CD4-positive, alpha-beta memory T cell (primary cell): ENCODE measurements at regions not wholly inside any gene's neighbourhood (a gene's known extent, or its start where the extent isn't known, plus 50 kb on each side); places are given as distances from the start of the nearest gene placed in this dataset.

ENCODE experiments used
- CTCF ChIA-PET: fragments of 350-600 bp; sonication (Branson Sonifier 250); formaldehyde crosslinking; loops from one replicate; lab custom pipeline; 2021; ENCODE audit warnings: inconsistent platforms; ENCODE audit not compliant: partially characterized antibody; lab: Charles Lee
- POLR2A ChIA-PET: fragments of 350-600 bp; sonication (Branson Sonifier 250); formaldehyde crosslinking; loops from one replicate; lab custom pipeline; 2021; ENCODE audit not compliant: partially characterized antibody; lab: Charles Lee
- DNase-seq, 5 donors: peaks; one replicate each; pipeline versions ENCODE4 v3.0.0 to v3.0.0-alpha.2; 2020 to 2022; ENCODE audit warnings: mixed read lengths in 1 of 5
- H3K27ac ChIP-seq: one replicate; pipeline ENCODE4 v1.7.0; 2013; ENCODE audit warnings: low read depth, low read length
- H3K27me3 ChIP-seq: 2 replicates; pipeline ENCODE4 v1.7.0; 2013; ENCODE audit warnings: mild to moderate bottlenecking, low read length, moderate library complexity; ENCODE audit not compliant: insufficient read depth
- H3K36me3 ChIP-seq: 2 replicates; pipeline ENCODE4 v1.7.0; 2013; ENCODE audit warnings: mild to moderate bottlenecking, low read length, moderate library complexity; ENCODE audit not compliant: insufficient read depth
- H3K4me1 ChIP-seq: 2 replicates; pipeline ENCODE4 v1.7.0; 2013; ENCODE audit warnings: mild to moderate bottlenecking, low read length, moderate library complexity; ENCODE audit not compliant: insufficient read depth
- H3K4me3 ChIP-seq, 2 donors: one replicate each; pipeline ENCODE4 v1.7.0; 2013; ENCODE audit warnings: low read length in 2 of 2, mild to moderate bottlenecking in 1 of 2
- H3K9me3 ChIP-seq, 2 donors: one replicate each; pipeline ENCODE4 v1.7.0; 2013; ENCODE audit warnings: low read length in 2 of 2, control low read depth in 1 of 2; ENCODE audit not compliant: control insufficient read depth in 1 of 2
- H3K27ac Mint-ChIP-seq, 7 donors: one replicate each; pipeline ENCODE4 v1.8.0; 2020 to 2021; ENCODE audit warnings: mixed read lengths in 7 of 7, mild to moderate bottlenecking in 6 of 7, inconsistent platforms in 3 of 7, moderate library complexity in 3 of 7
- H3K27me3 Mint-ChIP-seq, 2 donors: one replicate each; pipeline ENCODE4 v1.8.0; 2020 to 2021; ENCODE audit warnings: mixed read lengths in 2 of 2
- H3K36me3 Mint-ChIP-seq, 2 donors: one replicate each; pipeline ENCODE4 v1.8.0; 2020 to 2021; ENCODE audit warnings: mixed read lengths in 2 of 2, inconsistent platforms in 1 of 2, mild to moderate bottlenecking in 1 of 2
- H3K4me1 Mint-ChIP-seq, 4 donors: one replicate each; pipeline ENCODE4 v1.8.0; 2020 to 2021; ENCODE audit warnings: mixed read lengths in 4 of 4, mild to moderate bottlenecking in 1 of 4
- H3K4me3 Mint-ChIP-seq, 8 donors: one replicate each; pipeline ENCODE4 v1.8.0; 2020 to 2021; ENCODE audit warnings: mixed read lengths in 8 of 8, mild to moderate bottlenecking in 7 of 8, moderate library complexity in 6 of 8, inconsistent platforms in 3 of 8
- H3K9me3 Mint-ChIP-seq, 8 donors: one replicate each; pipeline ENCODE4 v1.8.0; 2020 to 2021; ENCODE audit warnings: mixed read lengths in 8 of 8, mild to moderate bottlenecking in 5 of 8, inconsistent platforms in 3 of 8, moderate library complexity in 1 of 8
- intact Hi-C: fragments of 100-400 bp; cut with micrococcal nuclease; formaldehyde crosslinking; loops from one replicate; pipeline ENCODE4 v1.15.1; 2023

- no peaks in the 10 kb centered on the region for H3K36me3 Mint-ChIP-seq
- H3K27ac ChIP-seq, result no peak overlapping the region
- intact Hi-C loops, result loop anchor here (5.0 kb wide), 1 partner anchor 577 kb away; no protein-coding TSS in a partner anchor
- POLR2A ChIA-PET, result interaction anchor here (1.1 kb wide), 1 partner anchor 237 kb away, joined by 3 read pairs; no protein-coding TSS in a partner anchor
- no peaks in the 10 kb centered on the region for H3K36me3 ChIP-seq
- H3K4me3 Mint-ChIP-seq, result no peak overlapping the region
- H3K9me3 Mint-ChIP-seq, result peaks cover 0 to 1% (median 0%) of the 10 kb centered on the region in 8 donors
- H3K27ac Mint-ChIP-seq, result peak overlapping the region in 1 of 7 donors; percentile 19
- H3K4me1 ChIP-seq, result peaks cover 19% of the 10 kb centered on the region
- H3K9me3 ChIP-seq, result no peaks in the 10 kb centered on the region
- H3K4me3 ChIP-seq, result no peak overlapping the region
- no peaks in the 10 kb centered on the region for H3K27me3 Mint-ChIP-seq
- CTCF ChIA-PET, result no interaction called here
- H3K27me3 ChIP-seq, result no peaks in the 10 kb centered on the region
- DNase-seq, result no peak
- H3K4me1 Mint-ChIP-seq, result peaks cover 19 to 36% (median 27%) of the 10 kb centered on the region in 4 donors
Observed at GRCh38 chr2:7674606-7675005, 757.4 kb downstream of the RNF144A start.

- Mint-ChIP-seq H3K4me1 (peaks cover 12 to 19% (median 16%) of the 10 kb centered on the region in 4 donors), H3K9me3 (peaks cover 0 to 1% (median 0%) of the 10 kb centered on the region in 8 donors), H3K4me3 (peak overlapping the region in 1 of 8 donors; percentile 9), H3K27me3 (no peaks in the 10 kb centered on the region), H3K36me3 (no peaks in the 10 kb centered on the region), H3K27ac (no peak overlapping the region)
- CTCF ChIA-PET, result interaction anchor here (0.7 kb wide), 1 partner anchor 30 kb away, joined by 3 read pairs; no protein-coding TSS in a partner anchor
- H3K27ac ChIP-seq, result no peak overlapping the region
- H3K4me1 ChIP-seq, result peaks cover 18% of the 10 kb centered on the region
- DNase-seq, result no peak
- POLR2A ChIA-PET, result no interaction called here
- intact Hi-C loops, result no loop called here
- H3K9me3 ChIP-seq, result no peaks in the 10 kb centered on the region
- H3K36me3 ChIP-seq, result no peaks in the 10 kb centered on the region
- no peaks in the 10 kb centered on the region for H3K27me3 ChIP-seq
- H3K4me3 ChIP-seq, result no peak overlapping the region
Observed at GRCh38 chr2:7676714-7677113, 759.5 kb downstream of the RNF144A start.

DNA sequence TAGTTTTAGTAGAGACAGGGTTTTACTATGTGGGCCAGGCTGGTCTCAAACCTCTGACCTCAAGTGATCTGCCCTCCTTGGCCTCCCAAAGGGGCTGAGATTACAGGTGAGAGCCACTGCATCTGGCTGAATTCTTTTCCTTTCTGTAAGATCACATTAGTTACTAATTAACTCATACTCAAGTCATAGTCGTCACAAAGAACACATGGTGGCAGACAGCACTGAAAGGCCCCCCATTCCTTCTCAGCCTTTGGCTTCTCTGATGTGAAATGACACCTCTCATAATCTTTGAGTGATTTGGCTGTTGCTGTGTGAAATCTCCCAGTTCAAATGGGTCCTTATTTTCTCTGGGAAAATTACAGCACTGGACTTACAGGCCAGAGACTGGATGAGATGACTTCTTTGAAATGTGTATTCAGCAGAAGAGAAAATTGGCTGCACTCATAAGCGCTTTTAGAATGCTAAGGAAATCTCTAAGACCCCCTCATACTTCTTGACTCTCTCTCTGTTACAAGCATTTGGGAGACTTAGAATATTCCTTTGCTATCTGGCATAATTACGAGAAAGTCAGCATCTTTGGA, 764.8 kb downstream of the RNF144A start:
- Histone ChIP-seq H3K36me3 (no peaks in the 10 kb centered on the region), H3K27me3 (no peaks in the 10 kb centered on the region), H3K27ac (no peak overlapping the region), H3K4me1 (no peaks in the 10 kb centered on the region), H3K9me3 (no peaks in the 10 kb centered on the region), H3K4me3 (no peak overlapping the region)
- Mint-ChIP-seq H3K27me3 (no peaks in the 10 kb centered on the region), H3K36me3 (no peaks in the 10 kb centered on the region), H3K4me1 (peaks cover 0 to 3% (median 0%) of the 10 kb centered on the region in 4 donors), H3K4me3 (no peak overlapping the region), H3K27ac (no peak overlapping the region), H3K9me3 (no peaks in the 10 kb centered on the region)
- DNase-seq, result no peak
- CTCF ChIA-PET, result no interaction called here
- intact Hi-C loops, result no loop called here
- POLR2A ChIA-PET, result no interaction called here

DNA sequence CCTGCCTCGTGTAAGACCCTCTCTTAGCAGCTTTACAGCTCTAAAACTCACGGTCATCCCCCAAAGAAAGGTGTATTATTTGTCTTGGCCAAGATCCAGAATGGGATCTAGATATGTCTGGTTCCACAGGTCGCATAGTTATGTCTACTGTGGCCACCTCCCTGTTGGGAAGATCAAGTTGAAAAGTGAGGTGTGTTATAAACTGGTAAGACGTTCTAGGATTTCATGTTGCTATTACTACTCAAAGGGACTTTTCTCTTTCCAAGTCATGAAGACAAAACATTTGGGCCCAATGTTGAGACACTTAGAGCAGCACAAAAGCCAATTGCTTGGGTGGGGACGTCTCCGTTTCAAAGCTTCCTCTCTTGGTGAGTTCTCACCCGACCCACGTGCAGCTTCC, 766.0 kb downstream of the RNF144A start:
- H3K4me1 ChIP-seq, result no peaks in the 10 kb centered on the region
- ChIA-PET CTCF (no interaction called here), POLR2A (no interaction called here)
- Mint-ChIP-seq H3K4me3 (no peak overlapping the region), H3K36me3 (no peaks in the 10 kb centered on the region), H3K27me3 (no peaks in the 10 kb centered on the region), H3K27ac (no peak overlapping the region), H3K9me3 (no peaks in the 10 kb centered on the region), H3K4me1 (peaks cover 0 to 3% (median 0%) of the 10 kb centered on the region in 4 donors)
- no peaks in the 10 kb centered on the region for H3K9me3 ChIP-seq
- no peak overlapping the region for H3K4me3 ChIP-seq
- intact Hi-C loops, result no loop called here
- no peak overlapping the region for H3K27ac ChIP-seq
- DNase-seq, result no peak
- no peaks in the 10 kb centered on the region for H3K27me3 ChIP-seq
- no peaks in the 10 kb centered on the region for H3K36me3 ChIP-seq

GRCh38 chr2:7683708-7684107, 766.5 kb downstream of the RNF144A start:
- ChIA-PET CTCF (no interaction called here), POLR2A (no interaction called here)
- Mint-ChIP-seq H3K4me3 (no peak overlapping the region), H3K27me3 (no peaks in the 10 kb centered on the region), H3K27ac (no peak overlapping the region), H3K9me3 (no peaks in the 10 kb centered on the region), H3K36me3 (no peaks in the 10 kb centered on the region), H3K4me1 (peaks cover 0 to 3% (median 0%) of the 10 kb centered on the region in 4 donors)
- no peaks in the 10 kb centered on the region for H3K27me3 ChIP-seq
- H3K27ac ChIP-seq, result no peak overlapping the region
- no peak overlapping the region for H3K4me3 ChIP-seq
- H3K9me3 ChIP-seq, result no peaks in the 10 kb centered on the region
- intact Hi-C loops, result no loop called here
- H3K4me1 ChIP-seq, result no peaks in the 10 kb centered on the region
- H3K36me3 ChIP-seq, result no peaks in the 10 kb centered on the region
- no peak for DNase-seq

- ChIA-PET CTCF (no interaction called here), POLR2A (no interaction called here)
- no peak overlapping the region for H3K27ac ChIP-seq
- no peaks in the 10 kb centered on the region for H3K4me1 ChIP-seq
- H3K27me3 ChIP-seq, result no peaks in the 10 kb centered on the region
- H3K36me3 ChIP-seq, result no peaks in the 10 kb centered on the region
- no peaks in the 10 kb centered on the region for H3K36me3 Mint-ChIP-seq
- H3K4me3 Mint-ChIP-seq, result peak overlapping the region in 1 of 8 donors; percentile 2
- peak overlapping the region in 2 of 7 donors; percentile 31 to 58 for H3K27ac Mint-ChIP-seq
- H3K4me3 ChIP-seq, result no peak overlapping the region
- no peaks in the 10 kb centered on the region for H3K9me3 Mint-ChIP-seq
- no peaks in the 10 kb centered on the region for H3K9me3 ChIP-seq
- no peak for DNase-seq
- intact Hi-C loops, result no loop called here
- H3K27me3 Mint-ChIP-seq, result no peaks in the 10 kb centered on the region
- no peaks in the 10 kb centered on the region for H3K4me1 Mint-ChIP-seq
Observed at GRCh38 chr2:7685342-7686015, 768.3 kb downstream of the RNF144A start.

DNA sequence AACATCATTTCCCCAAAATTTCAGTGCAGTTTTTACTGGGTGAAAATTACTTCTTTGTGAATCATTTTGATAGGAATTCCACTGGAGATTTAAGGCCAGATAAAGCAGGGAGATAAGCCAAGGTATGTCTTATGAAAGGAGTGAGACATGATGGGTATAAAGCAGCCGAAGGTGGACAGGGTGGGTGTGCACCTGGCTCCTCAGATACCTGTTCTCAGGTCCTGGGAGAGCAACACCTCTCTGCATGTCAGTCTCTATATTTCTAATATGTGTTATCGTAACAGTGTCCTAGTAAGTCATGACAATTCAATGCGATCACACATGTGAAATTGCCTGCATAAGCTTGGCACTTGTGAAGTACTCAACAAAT, 768.8 kb downstream of the RNF144A start:
- intact Hi-C loops, result no loop called here
- no peaks in the 10 kb centered on the region for H3K27me3 Mint-ChIP-seq
- Histone ChIP-seq H3K4me1 (no peaks in the 10 kb centered on the region), H3K9me3 (no peaks in the 10 kb centered on the region), H3K4me3 (no peak overlapping the region), H3K36me3 (no peaks in the 10 kb centered on the region), H3K27me3 (no peaks in the 10 kb centered on the region), H3K27ac (no peak overlapping the region)
- H3K4me3 Mint-ChIP-seq, result no peak overlapping the region
- peak overlapping the region in 1 of 7 donors; percentile 31 for H3K27ac Mint-ChIP-seq
- H3K9me3 Mint-ChIP-seq, result no peaks in the 10 kb centered on the region
- H3K4me1 Mint-ChIP-seq, result no peaks in the 10 kb centered on the region
- ChIA-PET POLR2A (no interaction called here), CTCF (no interaction called here)
- DNase-seq, result no peak
- no peaks in the 10 kb centered on the region for H3K36me3 Mint-ChIP-seq
